PC-3 (cell line): ENCODE measurements at regions not wholly inside any gene's neighbourhood (a gene's known extent, or its start where the extent isn't known, plus 50 kb on each side); places are given as distances from the start of the nearest gene placed in this dataset.

Experiments
- EZH2 ChIP-seq: fragments of 300-600 bp; sonication (generic); IDR thresholded peaks from one replicate; pipeline ENCODE4 v1.6.1; 2017; ENCODE audit warnings: antibody characterized with exemption, mild to moderate bottlenecking, low read length; ENCODE audit not compliant: unreplicated experiment
- EZH2phosphoT487 ChIP-seq: fragments of 300-600 bp; sonication (generic); IDR thresholded peaks from 2 replicates; pipeline ENCODE4 v1.6.1; 2018; ENCODE audit warnings: mild to moderate bottlenecking, antibody characterized with exemption, low read length, borderline replicate concordance
- TF ChIP-seq, protein P1 (sequence below): fragments of 300-600 bp; sonication (generic); conservative IDR thresholded peaks from 2 replicates; pipeline ENCODE4 v1.5.1; 2017; ENCODE audit warnings: antibody characterized with exemption, low read depth, mild to moderate bottlenecking, low read length

GRCh38 chr18:72623444-72623843 lies 79.3 kb upstream of the CBLN2 start:
- TF ChIP-seq, protein P1, sequence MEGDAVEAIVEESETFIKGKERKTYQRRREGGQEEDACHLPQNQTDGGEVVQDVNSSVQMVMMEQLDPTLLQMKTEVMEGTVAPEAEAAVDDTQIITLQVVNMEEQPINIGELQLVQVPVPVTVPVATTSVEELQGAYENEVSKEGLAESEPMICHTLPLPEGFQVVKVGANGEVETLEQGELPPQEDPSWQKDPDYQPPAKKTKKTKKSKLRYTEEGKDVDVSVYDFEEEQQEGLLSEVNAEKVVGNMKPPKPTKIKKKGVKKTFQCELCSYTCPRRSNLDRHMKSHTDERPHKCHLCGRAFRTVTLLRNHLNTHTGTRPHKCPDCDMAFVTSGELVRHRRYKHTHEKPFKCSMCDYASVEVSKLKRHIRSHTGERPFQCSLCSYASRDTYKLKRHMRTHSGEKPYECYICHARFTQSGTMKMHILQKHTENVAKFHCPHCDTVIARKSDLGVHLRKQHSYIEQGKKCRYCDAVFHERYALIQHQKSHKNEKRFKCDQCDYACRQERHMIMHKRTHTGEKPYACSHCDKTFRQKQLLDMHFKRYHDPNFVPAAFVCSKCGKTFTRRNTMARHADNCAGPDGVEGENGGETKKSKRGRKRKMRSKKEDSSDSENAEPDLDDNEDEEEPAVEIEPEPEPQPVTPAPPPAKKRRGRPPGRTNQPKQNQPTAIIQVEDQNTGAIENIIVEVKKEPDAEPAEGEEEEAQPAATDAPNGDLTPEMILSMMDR: no peak
- TF ChIP-seq EZH2 (no peak), EZH2phosphoT487 (no peak)
